ENCODE measurements at regions not wholly inside any gene's neighbourhood (a gene's known extent, or its start where the extent isn't known, plus 50 kb on each side); places are given as distances from the start of the nearest gene placed in this dataset.

DNA sequence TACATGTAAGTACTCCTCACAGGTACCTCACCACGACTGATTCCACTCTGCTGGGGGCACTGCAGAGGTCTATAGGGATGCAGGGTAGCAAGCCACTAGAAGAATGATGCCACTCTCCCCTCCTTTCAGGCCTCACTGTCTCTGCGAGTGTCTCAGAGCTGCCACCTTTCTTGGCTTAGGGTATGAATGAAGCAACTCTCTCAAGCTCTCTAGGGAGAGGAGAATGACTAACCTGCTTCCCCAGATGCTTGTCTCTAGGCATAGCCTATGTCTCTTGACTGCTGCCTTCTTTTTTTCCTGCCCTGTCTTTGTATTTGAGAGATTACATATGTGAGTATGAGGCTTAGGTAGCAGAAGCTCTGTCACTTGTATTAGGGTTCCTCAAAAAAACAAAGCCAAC, 566.5 kb upstream of the ATP2B1 start:
- Histone ChIP-seq H3K27me3 (no peaks in the 10 kb centered on the region), H3K27ac (no peak overlapping the region), H3K9me3 (no peaks in the 10 kb centered on the region), H3K4me1 (no peaks in the 10 kb centered on the region), H3K36me3 (no peaks in the 10 kb centered on the region), H3K4me3 (no peak overlapping the region)
- TF ChIP-seq, protein P1, sequence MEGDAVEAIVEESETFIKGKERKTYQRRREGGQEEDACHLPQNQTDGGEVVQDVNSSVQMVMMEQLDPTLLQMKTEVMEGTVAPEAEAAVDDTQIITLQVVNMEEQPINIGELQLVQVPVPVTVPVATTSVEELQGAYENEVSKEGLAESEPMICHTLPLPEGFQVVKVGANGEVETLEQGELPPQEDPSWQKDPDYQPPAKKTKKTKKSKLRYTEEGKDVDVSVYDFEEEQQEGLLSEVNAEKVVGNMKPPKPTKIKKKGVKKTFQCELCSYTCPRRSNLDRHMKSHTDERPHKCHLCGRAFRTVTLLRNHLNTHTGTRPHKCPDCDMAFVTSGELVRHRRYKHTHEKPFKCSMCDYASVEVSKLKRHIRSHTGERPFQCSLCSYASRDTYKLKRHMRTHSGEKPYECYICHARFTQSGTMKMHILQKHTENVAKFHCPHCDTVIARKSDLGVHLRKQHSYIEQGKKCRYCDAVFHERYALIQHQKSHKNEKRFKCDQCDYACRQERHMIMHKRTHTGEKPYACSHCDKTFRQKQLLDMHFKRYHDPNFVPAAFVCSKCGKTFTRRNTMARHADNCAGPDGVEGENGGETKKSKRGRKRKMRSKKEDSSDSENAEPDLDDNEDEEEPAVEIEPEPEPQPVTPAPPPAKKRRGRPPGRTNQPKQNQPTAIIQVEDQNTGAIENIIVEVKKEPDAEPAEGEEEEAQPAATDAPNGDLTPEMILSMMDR (IDR thresholded peaks at IDR 0.05): no peak
- DNase-seq (ENCODE audit: low spot score): no peak

GRCh38 chr12:90274407-90274806, 565.8 kb upstream of the ATP2B1 start:
- Histone ChIP-seq H3K9me3 (no peaks in the 10 kb centered on the region), H3K4me3 (no peak overlapping the region), H3K4me1 (no peaks in the 10 kb centered on the region), H3K27ac (no peak overlapping the region), H3K27me3 (no peaks in the 10 kb centered on the region), H3K36me3 (no peaks in the 10 kb centered on the region)
- DNase-seq (ENCODE audit: low spot score): no peak
- TF ChIP-seq, protein P1 (IDR thresholded peaks at IDR 0.05): no peak

- Histone ChIP-seq H3K4me1 (no peaks in the 10 kb centered on the region), H3K9me3 (no peaks in the 10 kb centered on the region), H3K36me3 (no peaks in the 10 kb centered on the region), H3K27me3 (no peaks in the 10 kb centered on the region), H3K27ac (no peak overlapping the region), H3K4me3 (no peak overlapping the region)
- DNase-seq (ENCODE audit: low spot score): no peak
- TF ChIP-seq, protein P1 (IDR thresholded peaks at IDR 0.05): no peak
Observed at GRCh38 chr12:90268574-90268973, 559.9 kb upstream of the ATP2B1 start.

DNA sequence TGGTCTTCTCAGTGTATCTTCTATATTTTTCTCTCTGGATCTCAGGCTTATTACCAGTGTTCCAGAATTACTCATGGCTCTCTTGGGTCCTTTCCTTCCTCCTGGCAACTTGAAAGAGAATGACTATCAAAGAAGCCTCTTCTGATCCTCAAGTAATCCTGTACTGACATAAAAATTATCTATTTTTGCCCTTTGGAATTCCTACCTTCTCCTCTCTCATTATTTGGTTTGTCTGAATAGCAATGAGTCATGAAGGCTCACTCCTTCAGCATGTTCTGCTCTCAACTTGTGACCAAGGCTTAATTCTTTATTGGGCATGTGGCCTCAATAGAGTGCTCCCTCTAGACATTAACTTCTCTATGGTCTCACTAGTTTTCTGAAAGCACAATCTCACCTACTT, 553.6 kb upstream of the ATP2B1 start:
- no peak overlapping the region for H3K4me3 ChIP-seq
- TF ChIP-seq, protein P1 (IDR thresholded peaks at IDR 0.05): no peak

GRCh38 chr12:90261283-90261682, 552.6 kb upstream of the ATP2B1 start:
- TF ChIP-seq, protein P1 (IDR thresholded peaks at IDR 0.05): no peak
- H3K27ac ChIP-seq: no peak overlapping the region

More for the DNA sequence above, 553.6 kb upstream of the ATP2B1 start:
- Histone ChIP-seq H3K36me3 (no peaks in the 10 kb centered on the region), H3K27me3 (no peaks in the 10 kb centered on the region), H3K4me1 (peaks cover 0 to 8% of the 10 kb centered on the region in 2 donors), H3K9me3 (no peaks in the 10 kb centered on the region), H3K27ac (no peak overlapping the region)
- no peak for DNase-seq (ENCODE audit: low spot score)

GRCh38 chr12:90260136-90260535, 551.5 kb upstream of the ATP2B1 start:
- Histone ChIP-seq H3K9me3 (no peaks in the 10 kb centered on the region), H3K27ac (no peak overlapping the region), H3K27me3 (no peaks in the 10 kb centered on the region), H3K4me3 (no peak overlapping the region), H3K4me1 (peaks cover 0 to 8% of the 10 kb centered on the region in 2 donors), H3K36me3 (no peaks in the 10 kb centered on the region)
- TF ChIP-seq, protein P1 (IDR thresholded peaks at IDR 0.05): no peak
- no peak for DNase-seq (ENCODE audit: low spot score)

More at GRCh38 chr12:90261283-90261682, 552.6 kb upstream of the ATP2B1 start:
- H3K27me3 ChIP-seq: no peaks in the 10 kb centered on the region
- H3K9me3 ChIP-seq: no peaks in the 10 kb centered on the region
- DNase-seq (ENCODE audit: low spot score): no peak
- no peaks in the 10 kb centered on the region for H3K36me3 ChIP-seq
- no peak overlapping the region for H3K4me3 ChIP-seq
- H3K4me1 ChIP-seq: peaks cover 0 to 8% of the 10 kb centered on the region in 2 donors

Data from right atrium auricular region (tissue), 2 donors.